NCI-H1436 (cell line): ENCODE measurements at regions not wholly inside any gene's neighbourhood (a gene's known extent, or its start where the extent isn't known, plus 50 kb on each side); places are given as distances from the start of the nearest gene placed in this dataset.

Source experiments
- DNase-seq: peaks from one replicate; lab custom pipeline; 2025; lab: John Stamatoyannopoulos, UW

GRCh38 chr9:80004714-80005113, 432.9 kb downstream of the TLE4 start:
- DNase-seq = no peak

DNA sequence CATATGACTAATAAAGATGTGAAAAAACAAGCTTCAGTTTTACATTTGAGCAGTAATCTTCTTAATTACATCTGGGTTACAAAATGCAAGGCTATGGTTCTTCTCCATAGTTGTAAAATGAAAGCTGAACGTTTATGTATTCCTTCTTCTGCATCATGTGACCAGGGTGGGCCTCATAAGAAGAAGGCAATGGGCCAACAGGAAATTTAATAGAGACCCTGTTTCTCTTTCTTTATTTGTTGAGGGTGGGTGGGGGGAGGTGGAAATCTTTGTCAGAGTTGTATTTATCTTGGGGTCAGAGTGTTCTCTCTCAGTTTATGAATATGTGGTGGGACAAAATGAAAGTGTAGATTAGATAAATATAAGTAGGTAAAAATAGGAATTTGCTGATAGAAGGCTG, 418.8 kb downstream of the TLE4 start:
- DNase-seq = no peak

- DNase-seq = no peak
Observed at GRCh38 chr9:79989079-79989478, 417.3 kb downstream of the TLE4 start.

GRCh38 chr9:79988126-79988525, 416.4 kb downstream of the TLE4 start:
- peak; percentile 8 for DNase-seq

GRCh38 chr9:79986437-79986836, 414.7 kb downstream of the TLE4 start:
- DNase-seq = no peak

GRCh38 chr9:79985772-79986171, 414.0 kb downstream of the TLE4 start:
- no peak for DNase-seq

DNA sequence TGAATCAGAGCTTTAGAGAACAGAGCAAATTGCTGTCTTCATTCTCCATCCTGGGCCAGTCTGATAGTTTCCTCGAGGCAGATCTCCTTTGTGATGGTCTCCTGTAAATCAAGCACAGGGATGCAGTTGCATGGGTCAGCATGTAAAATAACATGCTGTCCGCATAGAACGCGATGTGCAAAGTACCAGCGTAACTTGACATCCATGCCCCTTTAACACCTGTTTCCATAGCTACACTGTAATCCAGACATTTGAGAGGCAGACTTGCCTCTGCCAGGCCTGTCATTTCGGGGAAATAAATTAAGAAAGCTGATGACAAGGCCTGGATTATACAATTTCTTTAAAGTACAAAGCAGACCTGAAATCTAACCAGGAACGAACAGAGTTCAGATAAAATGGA, 413.5 kb downstream of the TLE4 start:
- DNase-seq = no peak

DNA sequence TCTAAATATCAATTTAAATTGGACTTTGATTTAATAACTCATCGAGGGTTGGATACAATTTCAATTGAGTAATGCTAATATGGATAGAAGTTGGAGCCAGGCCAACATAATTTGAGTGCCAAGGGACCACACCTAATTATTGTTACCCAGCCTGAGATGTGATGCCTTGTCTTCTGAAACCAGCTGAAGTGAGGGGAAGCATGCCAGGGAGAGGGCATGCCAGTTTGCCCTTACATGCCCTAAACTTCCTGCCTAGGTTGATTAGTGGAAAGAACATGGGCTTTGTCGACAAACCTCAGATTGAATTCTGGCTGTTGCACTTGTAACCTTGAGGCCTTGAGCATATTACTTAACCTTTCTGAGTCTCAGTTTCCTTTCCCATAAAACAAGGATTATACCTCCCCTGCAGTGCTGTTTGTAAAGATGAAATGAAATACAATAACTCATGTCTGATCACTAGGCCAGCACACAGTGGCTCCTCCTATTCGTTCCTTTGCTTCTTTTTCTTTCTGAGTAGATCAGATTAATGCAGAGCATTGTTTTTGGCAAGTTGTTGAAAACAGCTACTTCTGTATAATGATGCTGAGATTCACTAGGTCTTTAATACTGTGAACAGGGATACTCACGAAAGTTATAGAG, 412.8 kb downstream of the TLE4 start:
- DNase-seq = peak; percentile 3

DNA sequence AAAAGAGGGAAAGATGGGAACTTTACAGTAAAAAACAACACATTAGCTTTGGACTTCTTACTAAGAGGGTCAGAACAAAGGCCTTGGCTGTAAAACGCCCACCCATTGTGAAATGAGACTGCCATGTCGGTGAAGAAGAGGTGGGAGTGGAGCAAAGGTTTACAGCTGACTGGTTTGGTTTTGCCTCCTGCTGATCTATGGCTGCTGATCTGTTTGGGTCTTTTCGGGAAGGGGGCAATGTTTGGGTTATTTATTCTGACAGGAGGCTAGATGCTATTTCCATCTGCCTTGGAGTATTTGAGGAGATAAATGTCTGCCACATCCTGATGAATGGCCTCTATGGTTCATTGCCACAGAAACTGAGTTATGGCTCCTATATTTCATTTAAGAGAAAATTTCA, 408.7 kb downstream of the TLE4 start:
- no peak for DNase-seq

GRCh38 chr9:79977510-79978197, 405.9 kb downstream of the TLE4 start:
- no peak for DNase-seq

DNA sequence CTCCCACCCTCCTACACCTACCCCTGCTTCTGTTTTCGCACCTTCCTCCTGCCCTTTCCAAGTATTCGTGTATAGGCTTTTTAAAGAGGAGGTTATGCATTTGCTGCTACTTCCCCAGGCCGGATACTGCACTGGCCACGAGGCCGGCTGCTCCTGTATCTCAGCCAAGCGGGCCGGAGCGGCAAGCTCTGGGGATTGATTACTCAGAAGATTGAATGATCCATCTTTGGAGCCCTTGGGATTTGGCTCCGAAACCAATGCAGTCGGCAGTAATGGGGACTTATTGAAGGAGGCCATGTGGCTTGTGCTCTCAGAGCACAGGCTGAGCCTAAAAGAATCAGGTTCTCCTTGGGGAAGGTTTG, 405.3 kb downstream of the TLE4 start:
- DNase-seq = peak; percentile 14

- peak; percentile 91 for DNase-seq
Observed at GRCh38 chr9:79976257-79977073, 404.7 kb downstream of the TLE4 start.

- DNase-seq = no peak
Observed at GRCh38 chr9:79975621-79976256, 404.0 kb downstream of the TLE4 start.

DNA sequence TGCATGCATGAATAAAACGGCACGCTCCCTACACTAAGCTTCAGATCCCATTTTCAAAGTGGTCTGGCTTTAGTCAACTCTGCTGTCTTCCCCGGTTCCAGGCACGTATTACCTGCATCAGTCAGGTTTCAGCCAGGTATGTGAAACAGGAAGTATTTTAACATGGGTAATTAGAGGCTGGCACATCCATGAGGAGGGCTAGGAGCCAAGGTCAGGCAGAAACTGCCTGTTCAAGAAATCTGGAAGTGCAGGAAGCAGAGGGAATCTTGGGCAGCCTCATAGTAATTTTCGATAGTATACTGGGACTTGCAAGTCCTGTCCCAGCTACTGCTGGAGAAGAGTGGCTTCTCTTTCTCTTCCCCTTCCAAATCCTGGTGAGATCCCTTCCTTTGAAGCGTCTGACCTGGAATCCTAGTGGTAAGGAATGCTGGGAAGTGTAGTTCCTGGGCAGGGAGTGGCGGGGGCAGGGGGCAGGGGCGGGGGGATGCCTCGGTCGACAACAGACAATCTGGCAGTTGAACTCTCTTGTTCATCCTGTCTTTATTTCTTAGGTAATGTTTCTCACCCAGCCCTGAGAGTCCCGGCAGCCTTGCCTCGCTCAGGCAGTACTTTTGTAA, 403.1 kb downstream of the TLE4 start:
- no peak for DNase-seq

DNA sequence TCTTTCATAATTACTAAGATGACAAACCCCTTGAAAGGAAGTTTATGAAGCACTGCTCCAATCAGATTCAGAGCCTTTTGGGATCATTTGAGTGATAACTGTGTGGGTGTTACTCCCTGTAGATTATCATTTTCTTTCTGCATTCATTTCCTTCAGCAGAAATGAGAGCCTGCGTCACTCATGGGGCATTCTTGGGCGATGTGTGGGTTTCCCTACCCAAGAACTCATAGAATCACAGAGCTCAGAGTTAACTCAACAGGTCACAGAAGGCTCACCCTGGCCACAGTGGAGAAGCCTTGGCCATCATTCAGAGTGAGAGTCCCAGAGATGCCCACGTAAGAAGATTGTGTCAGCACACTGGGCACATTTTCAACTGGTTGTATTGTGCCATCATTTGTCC, 401.9 kb downstream of the TLE4 start:
- DNase-seq = no peak

GRCh38 chr9:79970146-79970425, 398.3 kb downstream of the TLE4 start:
- DNase-seq = no peak

- peak; percentile 45 for DNase-seq
Observed at GRCh38 chr9:79969393-79970145, 397.8 kb downstream of the TLE4 start.

GRCh38 chr9:79968533-79968932, 396.8 kb downstream of the TLE4 start:
- no peak for DNase-seq

DNA sequence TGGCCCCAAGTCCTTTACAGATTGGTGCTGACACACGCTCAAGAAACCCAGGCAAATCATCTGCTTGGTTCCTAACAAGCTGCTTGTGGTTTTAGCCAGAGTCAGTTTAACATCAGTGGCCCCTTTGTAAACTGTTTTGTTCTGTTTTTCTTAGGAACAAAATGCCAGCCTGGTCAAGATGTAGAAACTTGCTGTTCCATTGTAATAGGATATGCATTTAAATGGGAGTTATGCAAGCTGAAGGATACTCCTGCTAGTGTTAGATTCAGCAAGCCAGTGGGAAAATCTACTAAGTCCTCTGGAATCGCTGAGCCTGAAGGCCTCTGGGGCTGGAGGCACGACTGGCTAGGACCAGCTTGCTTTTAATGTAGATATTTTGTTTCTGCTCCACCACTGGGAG, 391.1 kb downstream of the TLE4 start:
- no peak for DNase-seq

DNA sequence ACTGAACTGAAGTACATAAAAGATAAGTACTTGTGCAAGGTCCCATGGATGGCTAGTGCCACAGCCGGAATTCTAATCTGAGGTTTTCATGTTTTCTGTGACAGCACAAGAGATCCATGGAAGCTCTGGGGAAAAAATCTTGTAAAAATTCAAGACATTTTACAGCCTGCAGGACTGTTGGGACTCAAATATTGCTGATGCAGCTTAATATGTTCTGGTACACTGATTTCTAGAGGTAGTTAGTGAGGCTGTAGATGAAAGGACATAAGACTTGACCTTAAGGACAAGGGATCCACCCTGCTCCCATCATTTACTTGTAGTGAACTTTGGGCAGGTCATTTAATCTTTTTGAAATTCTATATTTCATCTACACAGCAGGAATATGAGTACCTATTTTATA, 390.4 kb downstream of the TLE4 start:
- no peak for DNase-seq

- no peak for DNase-seq
Observed at GRCh38 chr9:79955300-79955699, 383.5 kb downstream of the TLE4 start.

- no peak for DNase-seq
Observed at GRCh38 chr9:79953908-79954307, 382.1 kb downstream of the TLE4 start.
